AG04449 (cell line): ENCODE measurements at regions not wholly inside any gene's neighbourhood (a gene's known extent, or its start where the extent isn't known, plus 50 kb on each side); places are given as distances from the start of the nearest gene placed in this dataset.

Source experiments
- CTCF ChIA-PET: fragments of 350-600 bp; formaldehyde crosslinking; extraction: SDS; loops from one replicate; lab custom pipeline; 2021; ENCODE audit warnings: antibody characterized with exemption; lab: Yijun Ruan, JAX
- POLR2A ChIA-PET: fragments of 400-600, 350-600 bp; formaldehyde crosslinking; extraction: SDS; loops from one replicate; lab custom pipeline; 2020; ENCODE audit warnings: antibody characterized with exemption, inconsistent platforms; lab: Yijun Ruan, JAX
- DNase-seq: peaks from one replicate; pipeline ENCODE4 v3.0.0-alpha.2; 2010; ENCODE audit warnings: low read depth, low spot score
- H3K4me3 ChIP-seq: 2 replicates; pipeline ENCODE4 v1.5.1; 2011; ENCODE audit warnings: low read depth, mild to moderate bottlenecking, control low read depth, low read length
- TF ChIP-seq, protein P1 (sequence below): IDR thresholded peaks from one replicate; pipeline ENCODE4 v1.5.1; 2011; ENCODE audit warnings: mild to moderate bottlenecking, moderate library complexity, low read length, control low read depth, inconsistent platforms; ENCODE audit not compliant: insufficient read depth; ENCODE audit errors: missing control alignments

DNA sequence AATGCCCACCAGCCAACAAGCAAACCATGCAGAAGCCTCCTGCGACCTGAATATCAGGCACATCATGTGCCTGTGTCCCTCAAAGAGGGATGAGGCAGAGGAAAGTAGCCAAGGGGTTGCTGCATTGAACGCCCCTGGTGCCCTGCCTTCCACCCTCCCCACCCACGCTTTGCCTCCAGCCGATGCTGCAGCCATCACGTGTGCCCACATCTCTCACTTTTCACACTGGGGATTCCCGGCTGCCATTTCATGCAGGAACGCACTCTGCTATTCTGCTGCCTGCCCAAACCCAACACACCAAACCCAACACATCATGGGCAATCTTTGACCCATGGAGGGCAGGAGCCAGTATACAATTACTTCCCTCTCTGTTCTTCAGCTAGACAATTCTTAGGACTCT is 462.2 kb upstream of the PROK2 start:
- ChIA-PET CTCF (no interaction called here), POLR2A (no interaction called here)
- no peak overlapping the region for H3K4me3 ChIP-seq
- no peak for DNase-seq
- TF ChIP-seq, protein P1, sequence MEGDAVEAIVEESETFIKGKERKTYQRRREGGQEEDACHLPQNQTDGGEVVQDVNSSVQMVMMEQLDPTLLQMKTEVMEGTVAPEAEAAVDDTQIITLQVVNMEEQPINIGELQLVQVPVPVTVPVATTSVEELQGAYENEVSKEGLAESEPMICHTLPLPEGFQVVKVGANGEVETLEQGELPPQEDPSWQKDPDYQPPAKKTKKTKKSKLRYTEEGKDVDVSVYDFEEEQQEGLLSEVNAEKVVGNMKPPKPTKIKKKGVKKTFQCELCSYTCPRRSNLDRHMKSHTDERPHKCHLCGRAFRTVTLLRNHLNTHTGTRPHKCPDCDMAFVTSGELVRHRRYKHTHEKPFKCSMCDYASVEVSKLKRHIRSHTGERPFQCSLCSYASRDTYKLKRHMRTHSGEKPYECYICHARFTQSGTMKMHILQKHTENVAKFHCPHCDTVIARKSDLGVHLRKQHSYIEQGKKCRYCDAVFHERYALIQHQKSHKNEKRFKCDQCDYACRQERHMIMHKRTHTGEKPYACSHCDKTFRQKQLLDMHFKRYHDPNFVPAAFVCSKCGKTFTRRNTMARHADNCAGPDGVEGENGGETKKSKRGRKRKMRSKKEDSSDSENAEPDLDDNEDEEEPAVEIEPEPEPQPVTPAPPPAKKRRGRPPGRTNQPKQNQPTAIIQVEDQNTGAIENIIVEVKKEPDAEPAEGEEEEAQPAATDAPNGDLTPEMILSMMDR = no peak

DNA sequence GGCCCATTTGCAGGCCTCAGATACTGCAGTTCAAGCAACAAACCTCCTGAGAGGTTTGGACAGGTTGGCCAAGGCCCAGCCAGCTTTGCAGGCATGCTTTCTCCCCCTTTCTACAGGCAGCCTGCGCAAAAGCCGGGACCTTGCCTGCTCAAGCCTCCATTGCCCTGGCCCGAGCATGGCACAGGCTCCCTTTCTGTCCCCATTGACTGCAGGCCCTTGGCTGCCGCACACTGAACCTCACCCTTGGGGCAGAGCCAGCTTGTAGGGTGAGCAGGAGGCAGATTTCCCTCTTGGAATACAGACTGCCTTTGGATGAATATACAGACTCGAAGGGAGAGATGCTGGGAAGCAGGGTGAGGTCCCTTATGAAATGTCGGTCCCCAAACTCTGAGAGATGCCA is 461.7 kb upstream of the PROK2 start:
- ChIA-PET POLR2A (no interaction called here), CTCF (no interaction called here)
- TF ChIP-seq, protein P1 = no peak
- H3K4me3 ChIP-seq = no peak overlapping the region
- DNase-seq = no peak

DNA sequence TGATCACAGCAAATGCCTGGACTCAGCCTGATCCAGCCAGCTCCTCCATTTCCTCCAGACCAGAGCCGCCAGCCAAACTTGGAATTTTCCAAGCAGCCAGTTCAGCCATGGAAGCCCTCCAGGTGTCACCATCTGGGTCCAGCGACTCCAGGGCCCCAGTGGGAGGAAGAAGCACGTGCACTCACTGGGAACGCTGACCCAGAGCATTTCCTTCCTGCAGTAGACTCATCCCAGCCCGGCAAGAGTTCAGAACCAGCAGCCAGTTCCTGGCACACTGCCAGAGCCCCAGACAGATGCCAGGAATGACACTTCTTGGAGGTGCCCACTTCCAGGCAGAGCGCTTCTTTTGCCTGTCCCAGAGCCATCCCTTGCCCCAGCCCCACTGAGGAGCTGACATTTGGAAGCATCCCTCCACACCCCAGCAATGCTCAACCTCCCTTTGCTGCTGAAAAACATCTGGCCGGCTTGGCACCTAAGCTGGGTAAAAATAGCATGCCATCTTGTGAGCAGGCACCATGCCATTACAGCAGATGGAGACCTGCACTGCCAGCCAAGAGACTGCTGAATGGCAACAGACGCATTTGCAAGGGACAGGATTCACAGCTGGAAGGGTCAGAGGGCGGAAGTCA is 460.3 kb upstream of the PROK2 start:
- CTCF ChIA-PET = no interaction called here
- TF ChIP-seq, protein P1 = no peak
- DNase-seq = no peak
- POLR2A ChIA-PET = no interaction called here
- no peak overlapping the region for H3K4me3 ChIP-seq

DNA sequence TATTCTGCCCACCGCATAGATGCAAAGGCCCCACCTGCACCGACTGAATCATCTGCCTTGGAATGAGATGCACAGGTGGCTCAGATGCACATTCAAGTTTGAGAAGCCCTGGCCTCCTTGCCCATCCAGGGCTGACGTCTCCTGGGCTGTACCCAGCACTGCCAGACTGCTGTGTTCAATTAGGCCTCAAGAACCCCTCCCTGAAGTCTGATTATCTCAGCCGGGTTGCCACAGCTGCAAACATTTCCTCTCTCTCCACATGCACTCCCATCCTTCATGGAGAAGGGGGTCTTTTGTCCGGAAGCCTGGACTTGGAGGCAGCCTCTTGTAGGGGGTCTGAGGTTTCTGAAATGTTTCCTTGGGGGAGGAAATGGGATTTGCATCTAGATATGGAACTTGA is 459.4 kb upstream of the PROK2 start:
- POLR2A ChIA-PET = no interaction called here
- CTCF ChIA-PET = no interaction called here
- DNase-seq = no peak
- TF ChIP-seq, protein P1 = no peak
- H3K4me3 ChIP-seq = no peak overlapping the region

DNA sequence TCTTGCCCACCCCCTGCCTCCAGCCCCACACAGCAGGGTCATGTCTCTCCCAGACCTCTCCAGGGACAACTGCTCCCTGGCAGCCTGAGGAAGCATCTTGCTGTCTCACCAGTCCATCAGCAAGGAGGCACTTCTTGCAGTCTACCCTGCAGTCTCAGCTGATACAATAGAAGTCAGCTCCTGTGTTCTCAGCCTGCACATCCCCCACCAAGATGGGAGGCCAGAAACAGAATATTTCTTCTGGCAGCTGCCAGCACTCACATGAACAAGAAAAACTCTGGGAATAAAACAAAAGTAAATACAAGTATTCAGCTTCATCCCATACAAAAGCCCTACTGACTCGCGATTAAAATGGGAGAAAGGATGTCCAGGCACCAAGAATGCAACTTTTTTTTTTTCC is 457.4 kb upstream of the PROK2 start:
- DNase-seq = no peak
- ChIA-PET POLR2A (no interaction called here), CTCF (no interaction called here)
- H3K4me3 ChIP-seq = no peak overlapping the region
- TF ChIP-seq, protein P1 = no peak

DNA sequence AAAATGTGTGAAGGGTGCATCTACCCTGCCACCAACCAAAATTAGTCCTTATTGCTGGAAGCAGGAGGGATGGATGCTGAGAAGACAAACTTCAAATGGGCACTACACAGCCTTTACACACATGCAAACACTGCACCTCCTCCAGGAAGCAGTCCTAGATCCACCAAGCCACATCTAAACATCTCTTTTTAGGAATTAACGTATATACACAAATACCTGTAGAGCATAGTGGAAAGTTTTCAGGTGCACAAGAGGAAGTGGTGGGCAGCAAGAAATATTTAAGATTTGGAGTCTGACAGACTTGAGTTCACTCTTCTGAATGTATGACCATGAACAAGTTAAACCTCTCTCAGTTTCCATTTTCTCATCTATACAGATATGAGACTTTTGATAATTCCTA is 456.6 kb upstream of the PROK2 start:
- ChIA-PET CTCF (no interaction called here), POLR2A (no interaction called here)
- TF ChIP-seq, protein P1 = no peak
- H3K4me3 ChIP-seq = no peak overlapping the region
- DNase-seq = no peak
